HL-60 (cell line): ENCODE measurements at regions not wholly inside any gene's neighbourhood (a gene's known extent, or its start where the extent isn't known, plus 50 kb on each side); places are given as distances from the start of the nearest gene placed in this dataset.

Source experiments
- DNase-seq, 2 experiments: peaks; one replicate each; pipeline ENCODE4 v3.0.0-alpha.2; 2010 to 2020; ENCODE audit warnings: low read depth in 1 of 2, low spot score in 1 of 2
- H3K27ac ChIP-seq: fragments of 250-450 bp; sonication (Bioruptor Pico); replicated peaks from 2 replicates; pipeline ENCODE4 v1.5.1; 2020; ENCODE audit warnings: mild to moderate bottlenecking, moderate library complexity
- H3K27me3 ChIP-seq: fragments of 250-450 bp; sonication (Bioruptor Pico); 2 replicates; pipeline ENCODE4 v1.5.1; 2021; ENCODE audit warnings: mild to moderate bottlenecking, moderate library complexity; ENCODE audit not compliant: insufficient read depth, poor library complexity, severe bottlenecking
- H3K4me3 ChIP-seq: replicated peaks from 2 replicates; pipeline ENCODE4 v1.5.1; 2011; ENCODE audit warnings: mild to moderate bottlenecking, control low read depth, low read length; ENCODE audit not compliant: insufficient read depth
- CTCF ChIP-seq: IDR thresholded peaks from one replicate; pipeline ENCODE4 v1.5.1; 2011; ENCODE audit warnings: low read length, control low read depth, inconsistent platforms; ENCODE audit not compliant: insufficient read depth
- GABPA ChIP-seq: IDR thresholded peaks from 2 replicates; pipeline ENCODE4 v1.6.1; 2012; ENCODE audit warnings: low read depth
- POLR2AphosphoS5 ChIP-seq: IDR thresholded peaks from 2 replicates; pipeline ENCODE4 v1.6.1; 2012; ENCODE audit warnings: low read depth
- REST ChIP-seq: IDR thresholded peaks from 2 replicates; pipeline ENCODE4 v1.6.1; 2012; ENCODE audit warnings: low read depth; ENCODE audit not compliant: insufficient replicate concordance
- SPI1 ChIP-seq: IDR thresholded peaks from 2 replicates; pipeline ENCODE4 v1.6.1; 2012; ENCODE audit warnings: low read depth, mild to moderate bottlenecking, borderline replicate concordance

- TF ChIP-seq GABPA (no peak), REST (no peak), CTCF (no peak), POLR2AphosphoS5 (no peak), SPI1 (no peak)
- no peak for DNase-seq
Measured at GRCh38 chr10:131770946-131771633, 129.7 kb upstream of the PPP2R2D start.

GRCh38 chr10:131771634-131772358 lies 129.0 kb upstream of the PPP2R2D start:
- Histone ChIP-seq H3K27ac (no peak overlapping the region), H3K27me3 (no peaks in the 10 kb centered on the region), H3K4me3 (no peak overlapping the region)
- TF ChIP-seq GABPA (no peak), REST (no peak), POLR2AphosphoS5 (no peak), SPI1 (no peak), CTCF (no peak)
- DNase-seq, result no peak

More at GRCh38 chr10:131770946-131771633, 129.7 kb upstream of the PPP2R2D start:
- Histone ChIP-seq H3K27ac (no peak overlapping the region), H3K27me3 (no peaks in the 10 kb centered on the region), H3K4me3 (no peak overlapping the region)

GRCh38 chr10:131772441-131772840 lies 128.4 kb upstream of the PPP2R2D start:
- Histone ChIP-seq H3K4me3 (no peak overlapping the region), H3K27ac (no peak overlapping the region), H3K27me3 (no peaks in the 10 kb centered on the region)
- no peak for DNase-seq
- TF ChIP-seq REST (no peak), CTCF (no peak), SPI1 (no peak), POLR2AphosphoS5 (no peak), GABPA (no peak)
